Vagina (tissue), 2 donors: ENCODE measurements at regions not wholly inside any gene's neighbourhood (a gene's known extent, or its start where the extent isn't known, plus 50 kb on each side); places are given as distances from the start of the nearest gene placed in this dataset.

Experiments used
- CTCF ChIP-seq, 3 experiments: fragments of 450-650 bp in 2 of 3; fragments of 200-600 bp in 1 of 3; sonication (generic) in 1 of 3; IDR thresholded peaks; one replicate each; pipeline ENCODE4 v1.5.1; 2017 to 2019; ENCODE audit warnings: antibody characterized with exemption in 3 of 3, mild to moderate bottlenecking in 2 of 3, moderate library complexity in 2 of 3
- POLR2A ChIP-seq, 2 donors: fragments of 450-650 bp; IDR thresholded peaks; one replicate each; pipeline ENCODE4 v1.6.1; 2017; ENCODE audit warnings: antibody characterized with exemption in 2 of 2, mild to moderate bottlenecking in 2 of 2, moderate library complexity in 2 of 2
- POLR2AphosphoS5 ChIP-seq, 2 donors: sonication (generic); formaldehyde crosslinking; IDR thresholded peaks; one replicate each; pipeline ENCODE4 v1.9.0; 2017; ENCODE audit warnings: antibody characterized with exemption in 2 of 2, mild to moderate bottlenecking in 2 of 2, low read depth in 1 of 2; ENCODE audit not compliant: insufficient read depth in 1 of 2

- no peak for TF ChIP-seq CTCF (IDR thresholded peaks at IDR 0.05)
- no peak for TF ChIP-seq POLR2A (IDR thresholded peaks at IDR 0.05)
- TF ChIP-seq POLR2AphosphoS5 (IDR thresholded peaks at IDR 0.05; ENCODE audit: insufficient read depth in 1 of 2, low read depth in 1 of 2) = no peak
Observed at GRCh38 chr3:18127859-18128681, 297.1 kb downstream of the SATB1 start.
